ENCODE measurements at regions not wholly inside any gene's neighbourhood (a gene's known extent, or its start where the extent isn't known, plus 50 kb on each side); places are given as distances from the start of the nearest gene placed in this dataset.
A peak's percentile ranks its signal among the peaks of the same experiment; 100 is the strongest.
"Not testable (repeated sequence)": the region's sequence is repeated elsewhere in the genome, so short reads cannot be mapped to it uniquely, and the experiment has no call there.

- TF ChIP-seq CTBP1 (IDR thresholded peaks at IDR 0.05; ENCODE audit: borderline replicate concordance) (no peak), ARNT (IDR thresholded peaks at IDR 0.05) (no peak), HDGF (IDR thresholded peaks at IDR 0.05; ENCODE audit: borderline replicate concordance) (no peak), TARDBP (IDR thresholded peaks at IDR 0.05) (no peak), FOXM1 (IDR thresholded peaks at IDR 0.05; ENCODE audit: borderline replicate concordance) (no peak), LEF1 (IDR thresholded peaks at IDR 0.05; ENCODE audit: borderline replicate concordance) (no peak), SUZ12 (IDR thresholded peaks at IDR 0.05) (no peak), L3MBTL2 (conservative IDR thresholded peaks at IDR 0.05) (no peak), BHLHE40 (IDR thresholded peaks at IDR 0.05; ENCODE audit: borderline replicate concordance) (no peak), ZNF384 (IDR thresholded peaks at IDR 0.05) (no peak), FOXK2 (IDR thresholded peaks at IDR 0.05) (no peak), SP1 (IDR thresholded peaks at IDR 0.05) (no peak), ELF4 (IDR thresholded peaks at IDR 0.05) (no peak), NFRKB (IDR thresholded peaks at IDR 0.05) (no peak)
- TF ChIP-seq, protein P1, sequence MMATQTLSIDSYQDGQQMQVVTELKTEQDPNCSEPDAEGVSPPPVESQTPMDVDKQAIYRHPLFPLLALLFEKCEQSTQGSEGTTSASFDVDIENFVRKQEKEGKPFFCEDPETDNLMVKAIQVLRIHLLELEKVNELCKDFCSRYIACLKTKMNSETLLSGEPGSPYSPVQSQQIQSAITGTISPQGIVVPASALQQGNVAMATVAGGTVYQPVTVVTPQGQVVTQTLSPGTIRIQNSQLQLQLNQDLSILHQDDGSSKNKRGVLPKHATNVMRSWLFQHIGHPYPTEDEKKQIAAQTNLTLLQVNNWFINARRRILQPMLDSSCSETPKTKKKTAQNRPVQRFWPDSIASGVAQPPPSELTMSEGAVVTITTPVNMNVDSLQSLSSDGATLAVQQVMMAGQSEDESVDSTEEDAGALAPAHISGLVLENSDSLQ (IDR thresholded peaks at IDR 0.05) = no peak
- DNase-seq (ENCODE audit: extremely low spot score) = no peak
- ChIA-PET CTCF (no interaction called here), POLR2A (no interaction called here)
Observed at GRCh38 chr13:54705738-54706137, 1677.1 kb downstream of the OLFM4 start.

- POLR2A ChIA-PET = no interaction called here
- no peak for DNase-seq (ENCODE audit: extremely low spot score)
- TF ChIP-seq CTBP1 (IDR thresholded peaks at IDR 0.05; ENCODE audit: borderline replicate concordance) = no peak
- no peak for TF ChIP-seq HDGF (IDR thresholded peaks at IDR 0.05; ENCODE audit: borderline replicate concordance)
- TF ChIP-seq TARDBP (IDR thresholded peaks at IDR 0.05) = no peak
- TF ChIP-seq FOXM1 (IDR thresholded peaks at IDR 0.05; ENCODE audit: borderline replicate concordance) = no peak
- CTCF ChIA-PET = no interaction called here
Observed at GRCh38 chr13:54706336-54706735, 1677.7 kb downstream of the OLFM4 start.

- CTCF ChIA-PET = no interaction called here
- TF ChIP-seq SUZ12 (IDR thresholded peaks at IDR 0.05) (no peak), HDGF (IDR thresholded peaks at IDR 0.05; ENCODE audit: borderline replicate concordance) (no peak), LEF1 (IDR thresholded peaks at IDR 0.05; ENCODE audit: borderline replicate concordance) (no peak), FOXA1 (IDR thresholded peaks at IDR 0.05) (no peak), ZNF384 (IDR thresholded peaks at IDR 0.05) (no peak), ELF4 (IDR thresholded peaks at IDR 0.05) (no peak), CTBP1 (IDR thresholded peaks at IDR 0.05; ENCODE audit: borderline replicate concordance) (no peak), SP1 (IDR thresholded peaks at IDR 0.05) (no peak), TARDBP (IDR thresholded peaks at IDR 0.05) (no peak), ARNT (IDR thresholded peaks at IDR 0.05) (no peak), NFRKB (IDR thresholded peaks at IDR 0.05) (no peak), FOXM1 (IDR thresholded peaks at IDR 0.05; ENCODE audit: borderline replicate concordance) (no peak), L3MBTL2 (conservative IDR thresholded peaks at IDR 0.05) (no peak)
- TF ChIP-seq, protein P1 (IDR thresholded peaks at IDR 0.05) = no peak
- no peak for DNase-seq (ENCODE audit: extremely low spot score)
- POLR2A ChIA-PET = no interaction called here
Observed at GRCh38 chr13:54709546-54709945, 1680.9 kb downstream of the OLFM4 start.

DNA sequence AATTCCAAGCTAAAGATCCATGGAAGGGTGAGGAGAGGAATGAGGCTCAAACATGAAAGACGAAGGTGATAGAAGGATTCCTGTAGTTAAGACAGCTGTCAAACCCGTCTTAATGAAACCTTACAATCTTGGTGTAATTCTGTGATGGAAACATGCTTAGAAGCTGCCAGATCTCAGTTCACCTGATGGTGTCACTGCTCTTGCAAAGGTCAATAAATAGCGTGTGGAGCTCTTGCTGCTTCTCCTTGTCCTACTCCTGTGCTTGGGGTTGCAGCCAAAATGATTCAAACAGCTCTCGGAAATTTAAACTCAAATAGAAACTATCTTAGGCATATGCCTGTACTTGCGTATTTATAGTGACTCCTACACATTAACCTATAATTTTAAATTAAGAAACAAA lies 1705.0 kb downstream of the OLFM4 start:
- ChIA-PET CTCF (interaction anchor here (1.2 kb wide), 1 partner anchor 12 kb away, joined by 3 read pairs; no protein-coding TSS in a partner anchor), POLR2A (no interaction called here)
- peak; percentile 30 for DNase-seq (ENCODE audit: extremely low spot score)
- no peak for TF ChIP-seq NFRKB (IDR thresholded peaks at IDR 0.05)
- TF ChIP-seq LEF1 (IDR thresholded peaks at IDR 0.05; ENCODE audit: borderline replicate concordance) = no peak
- no peak for TF ChIP-seq FOXA1 (IDR thresholded peaks at IDR 0.05)
- TF ChIP-seq HDGF (IDR thresholded peaks at IDR 0.05; ENCODE audit: borderline replicate concordance) = no peak
- TF ChIP-seq ELF4 (IDR thresholded peaks at IDR 0.05) = no peak
- no peak for TF ChIP-seq TARDBP (IDR thresholded peaks at IDR 0.05)
- no peak for TF ChIP-seq BHLHE40 (IDR thresholded peaks at IDR 0.05; ENCODE audit: borderline replicate concordance)
- no peak for TF ChIP-seq ARNT (IDR thresholded peaks at IDR 0.05)
- no peak for TF ChIP-seq SUZ12 (IDR thresholded peaks at IDR 0.05)
- no peak for TF ChIP-seq FOXK2 (IDR thresholded peaks at IDR 0.05)
- no peak for TF ChIP-seq SP1 (IDR thresholded peaks at IDR 0.05)
- TF ChIP-seq FOXM1 (IDR thresholded peaks at IDR 0.05; ENCODE audit: borderline replicate concordance) = no peak
- TF ChIP-seq, protein P1 (IDR thresholded peaks at IDR 0.05) = no peak

GRCh38 chr13:54737211-54737610 lies 1708.6 kb downstream of the OLFM4 start:
- POLR2A ChIA-PET; CTCF ChIA-PET; DNase-seq (ENCODE audit: extremely low spot score): not testable (repeated sequence)

- POLR2A ChIA-PET = no interaction called here
- peak; percentile 37 for DNase-seq (ENCODE audit: extremely low spot score)
- TF ChIP-seq, protein P1 (IDR thresholded peaks at IDR 0.05) = peak; percentile 96
- no peak for TF ChIP-seq NFRKB (IDR thresholded peaks at IDR 0.05)
- no peak for TF ChIP-seq L3MBTL2 (conservative IDR thresholded peaks at IDR 0.05)
- TF ChIP-seq ELF4 (IDR thresholded peaks at IDR 0.05) = no peak
- TF ChIP-seq ARNT (IDR thresholded peaks at IDR 0.05) = 0 out of 2 replicates have a peak, but pooled peaks have one; percentile 51
- TF ChIP-seq BHLHE40 (IDR thresholded peaks at IDR 0.05; ENCODE audit: borderline replicate concordance) = no peak
- TF ChIP-seq ZNF384 (IDR thresholded peaks at IDR 0.05) = peak; percentile 79
- peak; percentile 78; the same call in 1 of the 2 replicates for TF ChIP-seq LEF1 (IDR thresholded peaks at IDR 0.05; ENCODE audit: borderline replicate concordance)
- TF ChIP-seq SUZ12 (IDR thresholded peaks at IDR 0.05) = no peak
- no peak for TF ChIP-seq SP1 (IDR thresholded peaks at IDR 0.05)
- peak; percentile 62; the same call in 1 of the 2 replicates for TF ChIP-seq FOXM1 (IDR thresholded peaks at IDR 0.05; ENCODE audit: borderline replicate concordance)
- peak; percentile 61; the same call in 1 of the 2 replicates for TF ChIP-seq TARDBP (IDR thresholded peaks at IDR 0.05)
- 0 out of 2 replicates have a peak, but pooled peaks have one; percentile 46 for TF ChIP-seq FOXK2 (IDR thresholded peaks at IDR 0.05)
- peak; percentile 95 for TF ChIP-seq CTBP1 (IDR thresholded peaks at IDR 0.05; ENCODE audit: borderline replicate concordance)
- TF ChIP-seq HDGF (IDR thresholded peaks at IDR 0.05; ENCODE audit: borderline replicate concordance) = no peak
- peak; percentile 57; the same call in 1 of the 2 replicates for TF ChIP-seq FOXA1 (IDR thresholded peaks at IDR 0.05)
- CTCF ChIA-PET = no interaction called here
Observed at GRCh38 chr13:54742984-54743383, 1714.4 kb downstream of the OLFM4 start.
